HG02840 (cell line): ENCODE measurements at regions not wholly inside any gene's neighbourhood (a gene's known extent, or its start where the extent isn't known, plus 50 kb on each side); places are given as distances from the start of the nearest gene placed in this dataset.
"Not testable (repeated sequence)": the region's sequence is repeated elsewhere in the genome, so short reads cannot be mapped to it uniquely, and the experiment has no call there.

ENCODE experiments used
- ATAC-seq: cut with Tn5 transposase; IDR thresholded peaks from one replicate; pipeline ENCODE4 v1.9.1; 2021; ENCODE audit warnings: mild to moderate bottlenecking, moderate library complexity, moderate number of reproducible peaks; ENCODE audit not compliant: unreplicated experiment, low FRiP score

DNA sequence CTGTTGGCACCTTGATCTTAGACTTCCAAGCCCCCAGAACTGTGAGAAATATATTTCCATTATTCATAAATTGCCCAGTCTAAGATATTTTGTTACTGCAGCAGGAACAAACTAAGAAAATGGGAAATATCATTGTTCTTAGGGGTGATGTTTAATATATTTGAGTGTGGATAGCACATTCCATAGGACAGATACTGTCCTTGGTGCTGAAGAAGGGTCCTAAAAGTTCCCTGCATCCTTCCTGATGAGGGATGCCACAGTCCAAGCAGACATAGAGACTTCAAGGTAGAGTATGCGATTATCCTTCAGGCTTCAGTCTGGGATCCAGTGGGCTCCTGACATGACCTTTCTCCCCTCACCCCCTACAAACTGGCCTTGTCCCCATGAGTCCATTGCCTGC, 689.0 kb downstream of the TDRD15 start:
- no peak for ATAC-seq

DNA sequence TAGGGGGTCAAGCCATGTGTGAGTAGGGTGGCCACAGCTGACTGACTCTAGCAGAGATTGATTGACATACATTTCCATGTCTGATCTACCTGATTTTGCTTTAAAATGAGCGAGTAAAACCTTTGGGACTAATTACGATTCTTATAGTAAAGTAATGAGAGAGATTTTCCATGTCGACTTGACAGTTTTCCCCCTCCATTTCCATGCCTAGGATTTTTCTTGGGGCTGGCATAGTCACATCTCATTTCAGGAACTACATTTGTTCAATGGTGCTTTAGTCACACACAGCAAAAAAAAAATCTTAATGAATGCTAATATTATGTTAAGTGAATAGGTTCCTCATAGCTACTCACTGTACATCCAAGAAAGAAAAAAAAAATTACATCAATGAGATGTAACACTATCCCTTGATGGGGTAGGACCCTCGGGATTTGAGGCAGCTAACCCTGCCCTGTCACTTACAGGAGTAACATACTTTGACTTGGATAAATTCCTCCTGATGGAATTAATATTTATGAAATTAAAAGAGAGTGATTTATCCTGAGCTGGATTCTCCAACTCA, 690.9 kb downstream of the TDRD15 start:
- ATAC-seq, result no peak

DNA sequence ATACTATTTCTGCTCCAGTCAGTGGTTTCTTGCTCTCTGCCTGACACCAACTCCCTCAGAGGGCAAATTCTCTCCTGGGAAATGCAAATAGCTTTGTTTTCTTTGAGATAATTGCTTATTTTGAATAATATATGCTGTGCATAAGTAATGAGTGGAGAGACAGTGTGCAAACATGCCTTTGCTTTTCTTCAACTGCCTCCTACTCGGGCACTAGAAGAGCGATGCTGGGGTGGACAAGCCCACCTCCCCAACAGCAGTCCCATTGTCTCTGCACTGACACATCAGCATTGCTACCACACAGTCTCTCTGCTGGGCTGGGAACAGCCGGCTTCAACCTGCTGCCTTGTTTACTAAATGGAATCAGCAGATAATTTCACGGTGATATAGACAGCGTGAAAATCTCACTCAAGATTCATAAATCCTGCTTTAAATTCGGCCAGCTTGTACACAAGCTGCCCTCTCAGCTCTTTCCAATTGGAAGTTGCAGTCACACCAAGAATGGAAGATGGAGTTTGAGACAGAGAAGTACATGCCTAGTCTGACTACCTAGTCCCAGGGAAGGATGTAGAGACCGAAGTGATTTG, 694.5 kb downstream of the TDRD15 start:
- no peak for ATAC-seq

DNA sequence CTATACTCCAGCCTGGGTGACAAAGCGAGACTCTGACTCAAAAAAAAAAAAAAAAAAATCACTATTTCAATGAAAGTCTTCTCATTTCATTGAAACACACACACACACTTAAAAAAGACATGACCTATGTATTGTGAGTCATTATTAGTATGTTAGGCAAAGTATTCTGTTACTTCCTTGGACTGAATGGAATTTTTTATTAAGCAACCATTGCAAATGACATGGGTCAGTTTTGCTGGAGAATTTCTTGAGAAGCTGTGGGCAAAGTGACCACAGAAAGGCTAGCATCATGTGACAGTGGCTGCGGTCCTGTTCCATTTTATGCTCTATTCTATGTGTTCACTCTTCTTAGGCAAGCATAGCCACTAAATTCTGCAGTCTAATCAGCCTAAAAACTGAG, 695.7 kb downstream of the TDRD15 start:
- ATAC-seq, result no peak

DNA sequence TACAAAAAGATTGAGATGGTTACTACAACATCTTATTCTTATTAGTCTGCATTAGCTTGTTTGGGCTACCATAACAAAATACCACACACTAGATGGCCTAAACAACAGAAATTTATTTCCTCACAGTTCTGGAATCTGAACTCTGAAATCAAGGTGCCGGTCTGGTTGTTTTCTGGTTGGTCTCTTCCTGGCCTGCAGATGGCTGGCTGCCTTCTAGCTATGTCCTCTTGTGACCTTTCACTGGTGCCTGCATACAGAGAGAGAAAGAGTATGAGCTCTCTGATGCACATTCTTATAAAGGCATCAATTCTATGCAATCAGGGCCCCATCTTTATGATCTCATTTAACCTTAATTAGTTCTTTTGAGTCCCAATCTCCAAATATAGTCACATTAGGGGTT, 696.5 kb downstream of the TDRD15 start:
- ATAC-seq, result no peak

DNA sequence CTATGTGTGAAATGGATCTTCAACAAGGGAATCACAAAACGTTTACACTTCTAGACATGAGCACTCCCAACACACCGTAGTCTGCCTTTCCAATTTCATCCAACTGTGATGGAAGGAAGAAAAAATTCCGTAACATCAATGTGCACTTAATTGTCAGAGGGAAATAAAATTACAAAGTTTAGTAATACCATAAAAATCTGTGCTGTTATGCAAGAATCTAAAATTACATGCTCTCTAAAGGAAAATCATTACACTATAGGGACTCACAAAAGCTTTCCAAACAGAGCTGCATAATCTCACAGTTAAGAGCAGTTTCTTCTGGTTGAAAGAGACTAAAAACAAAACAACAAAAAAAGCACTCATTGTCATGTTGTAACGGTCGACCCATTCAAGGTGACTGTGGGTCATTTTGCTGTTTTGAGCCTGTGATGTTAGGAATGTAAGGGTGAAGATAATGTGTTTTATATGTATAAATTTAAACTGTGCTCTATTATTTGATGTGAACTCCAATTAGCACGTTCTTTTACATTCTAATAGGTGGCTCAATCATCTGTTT, 698.0 kb downstream of the TDRD15 start:
- no peak for ATAC-seq

DNA sequence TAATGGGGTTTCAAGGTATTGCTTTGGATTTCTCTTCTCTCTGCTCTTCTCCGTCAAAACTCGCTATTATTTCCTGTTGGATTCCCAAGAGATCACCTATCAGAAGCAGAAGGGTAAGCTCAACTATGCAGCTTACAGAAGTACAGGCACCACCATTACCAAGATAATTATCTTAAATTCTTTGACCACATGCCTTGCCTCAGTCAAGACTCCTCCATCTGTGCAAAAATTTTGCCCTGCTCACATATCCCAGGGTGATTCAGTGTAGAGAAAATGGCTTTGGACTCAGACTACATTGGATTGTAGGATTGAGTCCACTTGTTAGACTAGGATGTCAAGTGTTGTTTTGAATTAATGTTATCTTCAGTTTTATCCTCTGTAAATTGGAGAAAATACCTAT, 698.7 kb downstream of the TDRD15 start:
- no peak for ATAC-seq

DNA sequence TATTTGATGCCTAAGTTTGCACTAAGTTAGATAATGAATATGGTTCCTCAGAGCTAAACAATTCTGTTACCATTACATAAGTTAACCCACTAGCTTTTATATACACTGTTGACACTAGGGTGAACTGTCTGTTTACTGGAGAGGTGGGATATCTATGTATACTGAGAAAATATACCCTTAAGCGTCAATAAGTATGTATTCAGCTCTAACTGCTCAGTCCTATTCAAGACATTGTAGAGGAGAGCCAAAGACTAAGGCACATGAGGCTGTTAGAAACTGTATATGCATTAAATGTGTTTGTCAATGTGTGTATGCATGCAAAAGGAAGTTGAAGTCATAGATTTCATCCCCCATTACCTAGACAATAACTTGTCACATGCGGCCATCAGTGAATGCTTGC, 710.0 kb downstream of the TDRD15 start:
- ATAC-seq, result no peak

DNA sequence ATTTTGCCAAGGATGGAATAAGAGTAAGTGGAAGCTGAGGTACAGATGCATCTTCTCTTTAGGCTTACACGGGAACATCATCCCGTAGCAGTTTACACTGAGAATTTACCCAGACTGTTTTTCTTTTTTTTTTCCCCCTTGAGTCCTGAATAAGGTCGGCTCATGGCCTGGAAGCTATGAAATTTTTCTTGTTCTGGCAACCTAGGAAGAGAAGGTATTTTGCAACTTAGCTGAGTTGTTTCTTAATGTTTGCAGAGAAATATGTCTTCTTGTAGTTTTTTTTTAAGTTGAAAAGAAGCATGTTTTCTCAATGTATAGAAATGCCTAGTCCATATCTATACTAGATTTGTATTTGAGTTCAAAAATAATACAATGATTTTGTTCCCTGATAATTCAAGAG, 712.5 kb downstream of the TDRD15 start:
- ATAC-seq, result no peak

DNA sequence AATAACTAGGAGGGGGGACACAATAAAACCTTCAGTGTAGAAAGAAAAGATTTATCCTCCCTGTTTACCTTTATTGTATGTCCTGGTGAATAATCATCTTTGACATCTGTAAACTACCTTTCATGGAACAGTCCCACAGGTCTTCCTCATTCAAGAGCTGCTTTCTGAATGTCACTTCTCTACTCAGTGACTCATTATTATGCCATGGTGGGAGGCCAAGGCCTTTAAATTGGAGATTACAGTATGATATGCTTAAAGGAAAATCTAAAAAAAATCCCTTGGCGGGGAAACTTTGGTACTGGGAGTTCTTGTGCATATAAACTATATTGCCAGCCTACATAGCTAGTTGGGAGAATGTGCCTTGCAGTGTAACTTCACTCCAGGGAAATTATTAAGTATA, 713.0 kb downstream of the TDRD15 start:
- ATAC-seq, result no peak

DNA sequence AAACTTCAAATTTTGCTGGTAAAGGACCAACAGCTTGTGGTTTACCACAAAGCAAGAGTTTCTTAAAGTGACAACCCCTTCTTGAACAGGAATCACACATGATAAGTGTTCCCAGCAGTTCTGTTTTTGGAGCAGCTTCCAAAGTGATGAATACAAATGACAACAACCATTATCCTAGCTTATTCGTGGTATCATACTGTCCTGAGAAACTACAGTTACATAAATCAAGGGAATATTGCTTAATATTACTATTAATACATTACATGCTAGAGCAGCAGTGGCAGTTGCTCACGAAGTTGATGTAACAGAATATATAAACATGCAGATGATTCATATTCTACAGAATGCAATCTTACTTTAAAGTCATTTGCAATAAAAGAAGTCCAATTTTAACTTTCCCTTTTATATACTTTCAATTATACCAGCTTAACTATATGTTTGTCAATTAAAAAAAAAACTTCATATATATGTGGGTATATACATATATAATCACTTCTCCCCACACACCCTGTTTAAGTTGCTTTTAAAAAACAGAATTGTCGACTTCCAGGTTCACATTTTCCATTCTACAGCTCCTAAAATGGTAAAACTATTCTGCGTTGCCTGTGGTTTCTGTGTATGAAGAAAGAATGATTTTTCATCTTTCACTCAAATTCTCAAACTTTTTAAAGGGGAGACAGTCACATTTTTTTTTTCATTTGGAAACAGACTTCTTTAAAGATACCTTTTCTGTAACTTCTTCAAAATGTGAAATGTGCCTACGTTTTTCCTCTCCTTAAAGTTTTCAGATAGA, 713.6 kb downstream of the TDRD15 start:
- ATAC-seq, result no peak

DNA sequence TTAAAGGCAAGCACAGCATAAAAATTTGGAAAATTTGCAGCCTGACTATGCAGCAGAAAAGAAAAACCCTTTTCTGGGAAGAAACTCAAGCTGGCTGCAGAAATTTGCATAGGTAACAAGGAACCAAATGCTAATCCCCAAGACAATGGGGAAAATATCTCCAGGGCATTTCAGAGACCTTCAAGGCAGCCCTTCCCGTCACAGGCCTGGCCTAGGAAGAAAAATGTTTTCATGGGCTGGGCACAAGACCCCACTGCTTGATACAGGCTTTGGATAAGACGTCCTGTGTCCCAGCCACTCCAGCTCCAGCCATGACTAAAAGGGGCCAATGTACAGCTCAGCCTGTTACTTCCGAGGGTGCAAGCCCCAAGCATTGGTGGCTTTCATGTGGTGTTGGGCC, 717.6 kb downstream of the TDRD15 start:
- ATAC-seq, result no peak

DNA sequence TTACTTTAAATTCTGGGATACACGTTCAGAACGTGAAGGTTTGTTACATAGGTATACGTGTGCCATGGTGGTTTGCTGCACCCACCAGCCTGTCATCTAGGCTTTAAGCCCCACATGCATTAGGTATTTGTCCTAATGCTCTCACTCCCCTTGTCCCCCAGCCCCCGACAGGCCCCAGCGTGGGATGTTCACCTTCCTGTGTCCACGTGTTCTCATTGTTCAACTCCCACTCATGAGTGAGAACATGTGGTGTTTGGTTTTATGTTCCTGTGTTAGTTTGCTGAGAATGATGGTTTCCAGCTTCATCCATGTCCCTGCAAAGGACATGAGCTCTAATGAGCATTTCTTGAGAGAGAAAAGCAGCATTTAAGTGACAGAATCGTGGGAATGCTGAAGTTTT, 726.6 kb downstream of the TDRD15 start:
- not testable (repeated sequence) for ATAC-seq

DNA sequence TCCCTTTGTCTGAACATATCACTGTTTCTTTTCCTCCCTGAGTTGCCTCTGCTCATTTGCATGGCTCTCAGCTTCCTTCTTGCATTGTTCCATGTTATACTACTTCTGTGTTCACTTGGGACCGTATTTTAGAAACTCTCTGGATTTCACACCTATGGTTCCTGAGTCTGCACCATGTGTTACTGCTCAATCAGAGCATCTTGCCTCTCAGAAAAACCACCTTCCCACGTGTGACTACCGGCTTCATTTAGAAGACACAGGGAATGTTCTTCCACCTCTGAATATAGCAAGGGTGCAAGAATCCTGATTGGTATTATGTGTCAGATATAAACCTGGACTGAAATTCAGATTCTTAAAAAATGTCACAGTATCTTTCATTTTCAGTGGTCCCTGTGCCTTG, 731.2 kb downstream of the TDRD15 start:
- no peak for ATAC-seq

DNA sequence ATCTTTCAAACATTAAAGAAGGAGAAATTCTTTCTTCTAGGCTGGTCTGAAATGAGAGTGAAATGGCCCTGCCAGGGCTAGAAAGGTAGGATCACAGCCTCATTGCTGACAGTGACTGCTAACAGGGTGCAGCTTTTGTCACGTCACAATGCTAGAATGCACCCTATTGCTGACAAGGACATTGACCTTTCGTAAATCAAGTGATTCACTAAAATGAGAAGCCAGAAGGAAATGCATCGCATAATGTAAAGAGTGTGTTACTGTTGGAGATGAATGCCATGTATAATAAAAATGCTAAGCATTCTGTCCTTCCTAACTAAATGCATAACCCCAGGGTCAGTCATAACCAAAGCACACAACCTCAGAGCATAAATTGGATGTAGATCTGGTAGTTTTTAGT, 732.9 kb downstream of the TDRD15 start:
- ATAC-seq, result no peak

DNA sequence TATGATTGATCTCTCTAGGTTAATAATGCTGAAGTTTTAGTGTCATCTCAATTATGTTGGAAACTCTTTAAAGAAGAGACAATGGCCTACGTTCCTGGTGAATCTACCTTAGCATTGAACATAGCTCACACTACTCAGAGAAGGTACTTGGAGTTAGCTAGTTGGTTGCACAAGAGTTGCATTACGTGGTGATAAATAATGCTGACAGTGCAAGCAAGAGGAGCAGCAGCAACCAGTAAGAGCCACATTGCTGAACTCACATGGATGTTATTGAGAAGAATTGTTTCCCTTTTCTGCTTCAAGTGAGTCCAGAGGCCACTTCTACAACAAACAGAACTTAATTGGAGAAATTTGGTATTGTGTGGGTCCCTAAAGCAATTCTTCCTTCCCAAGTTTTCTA, 737.1 kb downstream of the TDRD15 start:
- ATAC-seq, result no peak

DNA sequence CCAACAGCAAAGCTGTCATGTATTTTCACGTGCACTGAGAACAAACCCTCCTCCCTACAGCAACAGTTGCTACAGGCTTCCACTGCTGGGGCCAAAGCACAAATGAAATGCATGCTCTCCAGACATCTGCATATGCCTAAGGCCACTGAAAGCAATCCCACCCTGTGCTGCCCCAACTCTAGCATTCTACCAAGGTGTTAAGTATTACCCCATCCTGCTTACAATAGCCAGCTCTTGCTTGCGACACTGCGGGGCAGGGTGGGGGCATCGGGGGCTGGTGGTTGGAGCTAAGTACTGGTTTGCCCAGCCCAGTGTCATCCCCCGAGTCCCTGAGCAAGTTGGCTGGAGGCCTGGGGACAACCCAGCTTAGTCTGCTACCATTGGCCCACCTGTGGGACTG, 742.5 kb downstream of the TDRD15 start:
- ATAC-seq, result no peak

DNA sequence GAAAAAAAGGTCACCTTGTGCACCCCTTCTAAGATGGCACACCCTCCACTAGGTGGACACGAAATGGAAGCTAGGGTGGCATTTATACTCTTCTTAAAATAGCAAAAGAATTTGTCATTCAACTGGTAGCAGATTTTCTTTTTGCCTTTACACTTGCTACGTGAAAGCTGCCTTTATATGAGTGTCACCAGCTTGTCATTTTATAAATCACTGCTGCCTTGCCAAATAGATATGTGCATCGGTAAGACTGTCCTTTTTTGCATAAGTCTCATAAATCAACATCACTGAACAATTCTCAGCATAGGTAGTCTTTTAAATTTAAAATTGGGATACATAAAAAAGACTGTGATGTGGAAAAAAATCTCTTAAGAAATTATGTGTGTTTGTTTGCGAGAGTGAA, 764.1 kb downstream of the TDRD15 start:
- ATAC-seq, result no peak

DNA sequence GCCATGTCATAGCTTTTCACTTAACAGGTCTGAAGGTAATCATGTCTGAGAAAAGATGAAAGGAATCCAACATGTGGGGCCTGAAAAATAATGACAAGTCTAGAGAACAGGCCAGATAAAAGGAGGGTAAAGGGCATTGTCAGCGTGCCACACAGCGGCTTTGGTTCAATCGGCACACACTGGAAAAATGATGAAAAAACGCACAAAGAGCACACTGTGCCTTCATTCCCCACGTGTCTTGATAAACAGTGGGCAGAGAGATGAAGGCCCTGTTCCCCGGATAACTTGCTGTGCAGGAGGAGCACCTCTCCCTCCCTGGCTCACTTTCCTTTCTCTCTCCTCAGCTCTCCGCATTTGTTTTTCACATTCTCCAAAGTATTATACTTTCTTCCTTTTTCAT, 766.3 kb downstream of the TDRD15 start:
- no peak for ATAC-seq

DNA sequence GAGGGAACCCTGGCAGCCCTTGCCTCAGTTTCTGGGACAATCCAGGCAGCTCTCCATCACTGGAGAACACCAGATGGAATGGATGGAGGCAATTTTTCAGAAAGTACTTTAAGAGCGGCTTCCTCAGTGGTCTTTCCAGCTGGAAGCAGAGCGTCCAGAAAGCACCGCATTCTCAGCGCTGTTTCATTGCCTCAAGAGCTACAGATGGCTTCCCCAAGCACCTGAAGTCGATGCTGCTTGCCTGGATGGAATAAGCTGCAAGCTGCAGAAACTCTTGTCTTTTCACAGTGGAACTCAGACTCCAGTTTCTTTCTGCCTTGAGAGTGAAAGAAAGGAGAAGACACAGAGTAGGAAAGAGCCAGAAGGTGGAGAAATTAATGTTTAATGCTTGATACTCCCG, 766.9 kb downstream of the TDRD15 start:
- ATAC-seq, result no peak

DNA sequence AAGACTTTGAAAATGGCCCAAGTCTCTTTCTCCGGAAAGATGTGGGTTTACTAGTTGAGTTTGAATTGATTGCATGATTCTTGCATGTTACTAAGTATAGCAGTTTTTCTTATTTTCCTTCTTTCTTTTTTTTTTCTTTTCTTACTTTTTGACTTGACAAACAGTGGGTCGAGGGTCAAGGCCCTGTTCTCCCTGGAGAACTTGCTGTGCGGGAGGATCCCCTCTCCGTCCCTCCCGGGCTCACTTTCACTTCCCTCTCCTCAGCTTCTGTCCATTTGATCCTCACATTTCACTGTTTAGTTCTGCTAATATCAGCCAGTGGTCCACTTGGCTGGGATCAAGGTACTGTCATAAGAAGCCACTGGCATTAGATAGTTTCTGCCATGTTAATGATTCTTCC, 767.4 kb downstream of the TDRD15 start:
- no peak for ATAC-seq

DNA sequence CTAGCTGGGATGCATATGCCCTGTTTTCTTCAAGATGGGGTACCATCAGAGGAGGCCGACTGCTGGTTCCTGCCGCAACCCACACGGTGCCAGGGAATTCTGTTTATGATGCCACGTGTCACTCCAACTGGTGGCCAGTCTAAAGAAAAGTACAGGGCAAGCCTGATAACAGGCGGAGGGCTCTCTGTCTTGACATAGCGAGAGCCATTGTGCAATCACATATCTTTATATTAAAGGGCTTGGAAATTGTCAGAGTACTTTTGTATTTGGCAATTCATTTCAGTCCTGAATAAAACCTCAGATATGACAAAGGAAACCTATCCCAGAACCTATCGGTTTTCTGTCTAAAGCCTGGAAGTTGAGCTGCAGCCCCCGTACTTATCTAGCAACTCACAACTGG, 768.4 kb downstream of the TDRD15 start:
- no peak for ATAC-seq
